K562 (cell line): ENCODE measurements at regions not wholly inside any gene's neighbourhood (a gene's known extent, or its start where the extent isn't known, plus 50 kb on each side); places are given as distances from the start of the nearest gene placed in this dataset.

Experiments
- ATF1 ChIP-seq, 2 experiments: fragments of 450-650 bp in 1 of 2; IDR thresholded peaks; 2 replicates each; pipeline ENCODE4 v1.6.1; 2016; ENCODE audit warnings: missing compliant biosample characterization in 1 of 2, missing genetic modification characterization in 1 of 2
- CREM ChIP-seq: IDR thresholded peaks from 2 replicates; pipeline ENCODE4 v1.6.1; 2014; ENCODE audit warnings: antibody characterized with exemption, low read depth
- E2F5 ChIP-seq: sonication (generic); formaldehyde crosslinking; IDR thresholded peaks from 2 replicates; pipeline ENCODE4 v1.8.0; 2022; ENCODE audit warnings: mild to moderate bottlenecking, missing genetic modification reagents
- EP400 ChIP-seq: fragments of 450-650 bp; IDR thresholded peaks from 2 replicates; pipeline ENCODE4 v1.6.1; 2017; ENCODE audit warnings: antibody characterized with exemption, mild to moderate bottlenecking, moderate library complexity
- GATAD2A ChIP-seq: fragments of 450-650 bp; IDR thresholded peaks from 2 replicates; pipeline ENCODE4 v1.6.1; 2017
- HIVEP1 ChIP-seq: fragments of 250-450 bp; sonication (Bioruptor Pico); IDR thresholded peaks from 2 replicates; pipeline ENCODE4 v1.4.0; 2020; ENCODE audit warnings: mild to moderate bottlenecking
- NFE2 ChIP-seq: IDR thresholded peaks from 2 replicates; pipeline ENCODE4 v1.6.1; 2014; ENCODE audit warnings: antibody characterized with exemption, low read depth
- NR0B1 ChIP-seq: fragments of 450-650 bp; IDR thresholded peaks from one replicate; pipeline ENCODE4 v1.6.1; 2018; ENCODE audit warnings: mild to moderate bottlenecking, moderate library complexity; ENCODE audit not compliant: partially characterized antibody
- NR2C2 ChIP-seq, 2 experiments: fragments of 200-800 bp in 1 of 2; sonication (Bioruptor generic) in 1 of 2; sonication (generic) in 1 of 2; formaldehyde crosslinking in 1 of 2; IDR thresholded peaks; 2 replicates each; pipeline versions ENCODE4 v1.6.1 to v1.8.0; 2016 to 2022; ENCODE audit warnings: mild to moderate bottlenecking in 1 of 2, missing compliant biosample characterization in 1 of 2, missing genetic modification characterization in 1 of 2, missing genetic modification reagents in 1 of 2
- POLR3G ChIP-seq: IDR thresholded peaks from 2 replicates; pipeline ENCODE4 v1.6.1; 2011; ENCODE audit not compliant: insufficient read length, insufficient replicate concordance; ENCODE audit errors: extremely low read depth
- POU5F1 ChIP-seq: fragments of 150-350 bp; IDR thresholded peaks from 2 replicates; pipeline ENCODE4 v1.6.1; 2014; ENCODE audit warnings: borderline replicate concordance, low read length, low read depth, mild to moderate bottlenecking; ENCODE audit not compliant: partially characterized antibody
- PRPF4 ChIP-seq: fragments of 200-400 bp; formaldehyde crosslinking; IDR thresholded peaks from one replicate; pipeline ENCODE4 v1.6.1; 2017; ENCODE audit warnings: low read length, low read depth, mild to moderate bottlenecking; ENCODE audit not compliant: insufficient read depth, poor library complexity, severe bottlenecking
- RUNX1 ChIP-seq: sonication (generic); IDR thresholded peaks from 2 replicates; pipeline ENCODE4 v1.6.1; 2016; ENCODE audit warnings: antibody characterized with exemption, low read depth
- SAFB ChIP-seq: fragments of 200-400 bp; formaldehyde crosslinking; IDR thresholded peaks from 2 replicates; pipeline ENCODE4 v1.6.1; 2017; ENCODE audit warnings: low read depth, low read length, borderline replicate concordance
- SMC3 ChIP-seq: conservative IDR thresholded peaks from 2 replicates; pipeline ENCODE4 v1.6.1; 2011; ENCODE audit warnings: low read depth, low read length, improper control_type of control experiment; ENCODE audit not compliant: insufficient read depth
- SP1 ChIP-seq: sonication (generic); formaldehyde crosslinking; IDR thresholded peaks from 2 replicates; pipeline ENCODE4 v1.8.1; 2022; ENCODE audit warnings: mild to moderate bottlenecking, missing genetic modification reagents
- STAT5A ChIP-seq: IDR thresholded peaks from 2 replicates; pipeline ENCODE4 v1.6.1; 2012; ENCODE audit warnings: low read length, inconsistent platforms, borderline replicate concordance
- ZNF175 ChIP-seq: fragments of 200-800 bp; sonication (Bioruptor generic); IDR thresholded peaks from 2 replicates; pipeline ENCODE4 v1.6.1; 2016; ENCODE audit warnings: low read depth, mild to moderate bottlenecking, missing genetic modification characterization, missing compliant biosample characterization
- ZNF224 ChIP-seq: sonication (generic); formaldehyde crosslinking; IDR thresholded peaks from 2 replicates; pipeline ENCODE4 v1.8.0; 2022; ENCODE audit warnings: mild to moderate bottlenecking, missing genetic modification reagents
- ZNF282 ChIP-seq: sonication (generic); formaldehyde crosslinking; IDR thresholded peaks from 2 replicates; pipeline ENCODE4 v1.8.1; 2023; ENCODE audit warnings: missing genetic modification reagents
- ZNF41 ChIP-seq: fragments of 250-450 bp; sonication (Bioruptor Pico); conservative IDR thresholded peaks from 2 replicates; pipeline ENCODE4 v1.4.0; 2020; ENCODE audit warnings: mild to moderate bottlenecking
- TF ChIP-seq, protein P1 (sequence below): fragments of 250-450 bp; sonication (Bioruptor Pico); IDR thresholded peaks from 2 replicates; pipeline ENCODE4 v1.5.0; 2021

- TF ChIP-seq PRPF4 (no peak), POU5F1 (no peak), NR2C2 (CRISPR knock-in tag; IDR thresholded peaks at IDR 0.05) (no peak), NR2C2 (tag; IDR thresholded peaks at IDR 0.05) (peak; percentile 53), E2F5 (no peak), ZNF282 (CRISPR knock-in tag) (no peak), SP1 (peak; percentile 44; the same call in 1 of the 2 replicates), EP400 (peak; percentile 41; the same call in 1 of the 2 replicates), HIVEP1 (CRISPR knock-in tag) (no peak), ZNF41 (CRISPR knock-in tag) (no peak), POLR3G (no peak), ZNF175 (no peak), RUNX1 (no peak), ZNF224 (CRISPR knock-in tag) (no peak), SMC3 (no peak), CREM (peak; percentile 74), STAT5A (no peak), NR0B1 (no peak), NFE2 (no peak), GATAD2A (no peak), ATF1 (CRISPR knock-in tag; IDR thresholded peaks at IDR 0.05) (no peak), ATF1 (tag; IDR thresholded peaks at IDR 0.05) (peak; percentile 56), SAFB (no peak)
- TF ChIP-seq, protein P1, sequence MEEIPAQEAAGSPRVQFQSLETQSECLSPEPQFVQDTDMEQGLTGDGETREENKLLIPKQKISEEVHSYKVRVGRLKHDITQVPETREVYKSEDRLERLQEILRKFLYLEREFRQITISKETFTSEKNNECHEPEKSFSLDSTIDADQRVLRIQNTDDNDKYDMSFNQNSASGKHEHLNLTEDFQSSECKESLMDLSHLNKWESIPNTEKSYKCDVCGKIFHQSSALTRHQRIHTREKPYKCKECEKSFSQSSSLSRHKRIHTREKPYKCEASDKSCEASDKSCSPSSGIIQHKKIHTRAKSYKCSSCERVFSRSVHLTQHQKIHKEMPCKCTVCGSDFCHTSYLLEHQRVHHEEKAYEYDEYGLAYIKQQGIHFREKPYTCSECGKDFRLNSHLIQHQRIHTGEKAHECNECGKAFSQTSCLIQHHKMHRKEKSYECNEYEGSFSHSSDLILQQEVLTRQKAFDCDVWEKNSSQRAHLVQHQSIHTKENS (CRISPR knock-in tag) = no peak
These were observed 356.0 kb upstream of the JARID2 start (continued) for GRCh38 chr6:14889611-14890593.
